OCI-LY3 (cell line): ENCODE measurements at regions not wholly inside any gene's neighbourhood (a gene's known extent, or its start where the extent isn't known, plus 50 kb on each side); places are given as distances from the start of the nearest gene placed in this dataset.

Experiments used
- H2AFZ ChIP-seq: fragments of 200-600, 300-600 bp; shearing (Covaris generic); 2 replicates; pipeline ENCODE4 v1.6.0; 2014; ENCODE audit warnings: antibody characterized with exemption, low read depth, low read length
- H3K27ac ChIP-seq: fragments of 200-600, 300-600 bp; sonication (generic); 2 replicates; pipeline ENCODE4 v1.5.1; 2014; ENCODE audit warnings: mild to moderate bottlenecking, low read length, moderate library complexity, mixed read lengths
- H3K27me3 ChIP-seq: fragments of 200-600, 300-600 bp; sonication (generic); 2 replicates; pipeline ENCODE4 v1.6.1; 2014; ENCODE audit warnings: low read depth, low read length, mixed read lengths
- H3K36me3 ChIP-seq: fragments of 200-600, 300-600 bp; sonication (generic); replicated peaks from 2 replicates; pipeline ENCODE3; 2014; ENCODE audit warnings: low read depth, low read length, mixed read lengths
- H3K4me1 ChIP-seq: fragments of 300-600, 200-600 bp; sonication (generic); 2 replicates; pipeline ENCODE4 v1.6.1; 2014; ENCODE audit warnings: low read length, mixed read lengths
- H3K4me2 ChIP-seq: fragments of 200-600, 300-600 bp; sonication (generic); 2 replicates; pipeline ENCODE4 v1.6.1; 2014; ENCODE audit warnings: low read length, mixed read lengths
- H3K4me3 ChIP-seq: fragments of 300-600, 200-600 bp; sonication (generic); 2 replicates; pipeline ENCODE4 v1.5.1; 2014; ENCODE audit warnings: antibody characterized with exemption, mild to moderate bottlenecking, low read length, moderate library complexity
- H3K79me2 ChIP-seq: fragments of 300-600, 200-600 bp; shearing (Covaris generic); 2 replicates; pipeline ENCODE4 v1.6.1; 2014; ENCODE audit warnings: mild to moderate bottlenecking, low read length, mixed read lengths
- H3K9ac ChIP-seq: fragments of 300-600, 200-600 bp; shearing (Covaris generic); 2 replicates; pipeline ENCODE4 v1.6.0; 2014; ENCODE audit warnings: mild to moderate bottlenecking, low read length, moderate library complexity
- H3K9me3 ChIP-seq: fragments of 200-600, 300-600 bp; shearing (Covaris generic); 2 replicates; pipeline ENCODE4 v1.6.1; 2014; ENCODE audit warnings: low read length, mixed read lengths; ENCODE audit not compliant: insufficient read depth
- H4K20me1 ChIP-seq: fragments of 200-600, 300-600 bp; sonication (generic); 2 replicates; pipeline ENCODE4 v1.6.1; 2016; ENCODE audit warnings: low read length, mixed read lengths; ENCODE audit not compliant: insufficient read depth
- CTCF ChIP-seq: fragments of 200-600, 300-600 bp; sonication (generic); IDR thresholded peaks from 2 replicates; pipeline ENCODE4 v1.5.1; 2014; ENCODE audit warnings: antibody characterized with exemption, low read length, low read depth
- EZH2phosphoT487 ChIP-seq: fragments of 200-600 bp; shearing (Covaris generic); IDR thresholded peaks from 2 replicates; pipeline ENCODE4 v1.6.1; 2018; ENCODE audit warnings: antibody characterized with exemption, mixed run types, low read depth

GRCh38 chr4:134961963-134962362, 760.4 kb upstream of the PABPC4L start:
- H3K9me3 ChIP-seq = no peaks in the 10 kb centered on the region

GRCh38 chr4:134958862-134959261, 757.3 kb upstream of the PABPC4L start:
- H3K27me3 ChIP-seq = no peaks in the 10 kb centered on the region
- no peaks in the 10 kb centered on the region for H3K4me1 ChIP-seq
- H3K9me3 ChIP-seq = peaks cover 3% of the 10 kb centered on the region; the same call in 1 of the 2 replicates
- H3K27ac ChIP-seq = no peak overlapping the region
- no peaks in the 10 kb centered on the region for H3K79me2 ChIP-seq
- no peak overlapping the region for H3K4me3 ChIP-seq
- no peaks in the 10 kb centered on the region for H4K20me1 ChIP-seq
- H3K36me3 ChIP-seq = no peaks in the 10 kb centered on the region
- H2AFZ ChIP-seq = no peak overlapping the region
- TF ChIP-seq CTCF (no peak), EZH2phosphoT487 (no peak)
- H3K9ac ChIP-seq = no peak overlapping the region
- H3K4me2 ChIP-seq = no peak overlapping the region

More at GRCh38 chr4:134961963-134962362, 760.4 kb upstream of the PABPC4L start:
- Histone ChIP-seq H3K4me3 (no peak overlapping the region), H2AFZ (no peak overlapping the region), H3K4me1 (no peaks in the 10 kb centered on the region), H4K20me1 (no peaks in the 10 kb centered on the region), H3K4me2 (no peak overlapping the region), H3K36me3 (no peaks in the 10 kb centered on the region), H3K79me2 (no peaks in the 10 kb centered on the region), H3K27me3 (no peaks in the 10 kb centered on the region), H3K9ac (no peak overlapping the region), H3K27ac (no peak overlapping the region)
- TF ChIP-seq CTCF = no peak
- no peak for TF ChIP-seq EZH2phosphoT487

- no peaks in the 10 kb centered on the region for H3K36me3 ChIP-seq
- no peaks in the 10 kb centered on the region for H3K79me2 ChIP-seq
- no peak for TF ChIP-seq EZH2phosphoT487
- no peak overlapping the region for H3K9ac ChIP-seq
- H3K4me1 ChIP-seq = no peaks in the 10 kb centered on the region
- H4K20me1 ChIP-seq = no peaks in the 10 kb centered on the region
- no peak overlapping the region for H2AFZ ChIP-seq
- no peak overlapping the region for H3K4me2 ChIP-seq
- no peak overlapping the region for H3K27ac ChIP-seq
- peaks cover 3% of the 10 kb centered on the region; the same call in 1 of the 2 replicates for H3K9me3 ChIP-seq
- no peak overlapping the region for H3K4me3 ChIP-seq
- H3K27me3 ChIP-seq = no peaks in the 10 kb centered on the region
Measured at GRCh38 chr4:134955059-134955458, 753.5 kb upstream of the PABPC4L start.

GRCh38 chr4:134952775-134953174, 751.2 kb upstream of the PABPC4L start:
- no peaks in the 10 kb centered on the region for H3K27me3 ChIP-seq
- no peaks in the 10 kb centered on the region for H3K79me2 ChIP-seq
- no peak overlapping the region for H3K4me2 ChIP-seq
- no peaks in the 10 kb centered on the region for H3K4me1 ChIP-seq
- H3K36me3 ChIP-seq = no peaks in the 10 kb centered on the region
- no peak overlapping the region for H3K27ac ChIP-seq
- peaks cover 3% of the 10 kb centered on the region; the same call in 1 of the 2 replicates for H3K9me3 ChIP-seq
- no peak overlapping the region for H3K4me3 ChIP-seq
- no peaks in the 10 kb centered on the region for H4K20me1 ChIP-seq
- no peak overlapping the region for H2AFZ ChIP-seq
- TF ChIP-seq CTCF (no peak), EZH2phosphoT487 (no peak)
- H3K9ac ChIP-seq = no peak overlapping the region

GRCh38 chr4:134952305-134952704, 750.7 kb upstream of the PABPC4L start:
- Histone ChIP-seq H4K20me1 (no peaks in the 10 kb centered on the region), H3K4me2 (no peak overlapping the region), H3K79me2 (no peaks in the 10 kb centered on the region), H3K4me3 (no peak overlapping the region), H3K9ac (no peak overlapping the region), H3K27ac (no peak overlapping the region), H3K36me3 (no peaks in the 10 kb centered on the region), H3K9me3 (peaks cover 3% of the 10 kb centered on the region; the same call in 1 of the 2 replicates), H3K4me1 (no peaks in the 10 kb centered on the region), H2AFZ (no peak overlapping the region), H3K27me3 (no peaks in the 10 kb centered on the region)
- TF ChIP-seq EZH2phosphoT487 (no peak), CTCF (no peak)
